Neural cell (in vitro differentiated cells): ENCODE measurements at regions not wholly inside any gene's neighbourhood (a gene's known extent, or its start where the extent isn't known, plus 50 kb on each side); places are given as distances from the start of the nearest gene placed in this dataset.
"Not testable (repeated sequence)": the region's sequence is repeated elsewhere in the genome, so short reads cannot be mapped to it uniquely, and the experiment has no call there.

Experiments used
- H2AFZ ChIP-seq: fragments of 200-600, 300-800 bp; sonication (generic), shearing (Covaris generic); 2 replicates; pipeline ENCODE4 v1.6.0; 2014; ENCODE audit warnings: low read depth, mild to moderate bottlenecking, antibody characterized with exemption, low read length, moderate library complexity
- H3F3A ChIP-seq: fragments of 200-600 bp; shearing (Covaris generic); 2 replicates; pipeline ENCODE4 v1.6.1; 2016; ENCODE audit warnings: mild to moderate bottlenecking, moderate library complexity, mixed read lengths, antibody characterized with exemption, low read length; ENCODE audit not compliant: insufficient read depth, poor library complexity, severe bottlenecking
- H3K27ac ChIP-seq: fragments of 200-600, 300-800 bp; sonication (generic), shearing (Covaris generic); 2 replicates; pipeline ENCODE4 v1.5.1; 2014; ENCODE audit warnings: mild to moderate bottlenecking, low read length, moderate library complexity
- H3K27me3 ChIP-seq: fragments of 300-800, 200-600 bp; sonication (generic), shearing (Covaris generic); 2 replicates; pipeline ENCODE4 v1.6.0; 2014; ENCODE audit warnings: mild to moderate bottlenecking, low read depth, low read length, moderate library complexity; ENCODE audit not compliant: insufficient read depth
- H3K36me3 ChIP-seq: fragments of 300-800, 200-600 bp; sonication (generic), shearing (Covaris generic); 2 replicates; pipeline ENCODE4 v1.5.1; 2014; ENCODE audit warnings: mild to moderate bottlenecking, antibody characterized with exemption, low read length, moderate library complexity; ENCODE audit not compliant: insufficient read depth
- H3K4me2 ChIP-seq: fragments of 300-800, 200-600 bp; sonication (generic), shearing (Covaris generic); 2 replicates; pipeline ENCODE4 v1.6.0; 2014; ENCODE audit warnings: mild to moderate bottlenecking, low read length
- H3K4me3 ChIP-seq: fragments of 300-800, 200-600 bp; sonication (generic), shearing (Covaris generic); 2 replicates; pipeline ENCODE4 v1.5.1; 2014; ENCODE audit warnings: mild to moderate bottlenecking, low read length, moderate library complexity
- H3K79me2 ChIP-seq: fragments of 200-600 bp; shearing (Covaris generic); replicated peaks from 2 replicates; pipeline ENCODE4 v1.6.0; 2014; ENCODE audit warnings: mild to moderate bottlenecking, low read length, moderate library complexity; ENCODE audit not compliant: insufficient read depth
- H3K9ac ChIP-seq: fragments of 300-800, 200-600 bp; sonication (generic), shearing (Covaris generic); 2 replicates; pipeline ENCODE4 v1.6.1; 2016; ENCODE audit warnings: mild to moderate bottlenecking, low read length, mixed read lengths
- H3K9me2 ChIP-seq: fragments of 200-600 bp; shearing (Covaris generic); 2 replicates; pipeline ENCODE4 v1.6.1; 2016; ENCODE audit warnings: mild to moderate bottlenecking, low read length, mixed read lengths; ENCODE audit not compliant: insufficient read depth
- H3K9me3 ChIP-seq: fragments of 200-600, 300-800 bp; sonication (generic), shearing (Covaris generic); 2 replicates; pipeline ENCODE4 v1.6.1; 2016; ENCODE audit warnings: mild to moderate bottlenecking, mixed run types, low read length, moderate library complexity, mixed read lengths
- H4K20me1 ChIP-seq: fragments of 200-600 bp; shearing (Covaris generic); 2 replicates; pipeline ENCODE4 v1.6.1; 2016; ENCODE audit warnings: mild to moderate bottlenecking, mixed run types; ENCODE audit not compliant: insufficient read depth
- EP300 ChIP-seq: fragments of 450-650 bp; conservative IDR thresholded peaks from 2 replicates; pipeline ENCODE4 v1.6.1; 2014; ENCODE audit warnings: antibody characterized with exemption, mild to moderate bottlenecking, moderate library complexity; ENCODE audit not compliant: poor library complexity, severe bottlenecking
- EZH2 ChIP-seq: fragments of 200-600, 300-800 bp; shearing (Covaris generic), sonication (generic); IDR thresholded peaks from 2 replicates; pipeline ENCODE4 v1.6.1; 2014; ENCODE audit warnings: antibody characterized with exemption, low read length, borderline replicate concordance, mild to moderate bottlenecking; ENCODE audit not compliant: insufficient read depth, poor library complexity, severe bottlenecking
- POLR2AphosphoS5 ChIP-seq: IDR thresholded peaks from 2 replicates; pipeline ENCODE4 v1.6.1; 2012
- RAD21 ChIP-seq: fragments of 450-650 bp; conservative IDR thresholded peaks from 2 replicates; pipeline ENCODE4 v1.6.1; 2014; ENCODE audit warnings: antibody characterized with exemption, mild to moderate bottlenecking, moderate library complexity
- SMC3 ChIP-seq: fragments of 450-650 bp; conservative IDR thresholded peaks from 2 replicates; pipeline ENCODE4 v1.6.1; 2014; ENCODE audit warnings: antibody characterized with exemption, mild to moderate bottlenecking, moderate library complexity; ENCODE audit not compliant: poor library complexity
- TF ChIP-seq, protein P1 (sequence below): IDR thresholded peaks from 2 replicates; pipeline ENCODE4 v1.6.1; 2012; ENCODE audit warnings: borderline replicate concordance
- TF ChIP-seq, protein P2 (sequence below): fragments of 450-650 bp; IDR thresholded peaks from 2 replicates; pipeline ENCODE4 v1.5.1; 2014; ENCODE audit warnings: antibody characterized with exemption, mild to moderate bottlenecking, moderate library complexity; ENCODE audit not compliant: poor library complexity, severe bottlenecking

DNA sequence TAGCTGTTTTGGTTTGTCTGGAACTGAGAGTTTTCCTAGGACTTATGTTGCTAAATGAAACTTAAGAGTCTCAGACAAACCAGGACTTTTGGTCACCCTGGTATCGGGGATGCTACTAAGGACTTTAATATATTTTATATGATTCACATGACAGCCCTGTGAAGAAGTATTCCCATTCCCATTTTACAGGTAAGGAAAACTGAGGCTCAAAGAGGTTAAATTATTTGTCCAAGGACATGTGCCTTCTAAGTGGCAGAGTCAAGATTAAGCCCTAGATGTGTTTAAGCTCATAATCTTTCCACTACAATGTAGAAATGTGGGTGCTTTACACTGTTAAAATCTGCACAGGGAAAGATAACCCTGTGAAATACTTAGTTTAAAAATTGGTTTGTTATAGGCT is 77.7 kb upstream of the ATP5MC3 start:
- H3K9ac ChIP-seq = no peak overlapping the region
- no peak overlapping the region for H3K4me2 ChIP-seq
- no peaks in the 10 kb centered on the region for H3K27me3 ChIP-seq
- H2AFZ ChIP-seq = no peak overlapping the region
- H4K20me1 ChIP-seq = no peaks in the 10 kb centered on the region
- no peaks in the 10 kb centered on the region for H3F3A ChIP-seq
- no peaks in the 10 kb centered on the region for H3K79me2 ChIP-seq
- no peaks in the 10 kb centered on the region for H3K9me3 ChIP-seq
- H3K27ac ChIP-seq = no peak overlapping the region
- H3K36me3 ChIP-seq = no peaks in the 10 kb centered on the region
- TF ChIP-seq POLR2AphosphoS5 (no peak), EZH2 (no peak), RAD21 (no peak), EP300 (no peak)
- H3K9me2 ChIP-seq = no peaks in the 10 kb centered on the region
- no peak overlapping the region for H3K4me3 ChIP-seq

DNA sequence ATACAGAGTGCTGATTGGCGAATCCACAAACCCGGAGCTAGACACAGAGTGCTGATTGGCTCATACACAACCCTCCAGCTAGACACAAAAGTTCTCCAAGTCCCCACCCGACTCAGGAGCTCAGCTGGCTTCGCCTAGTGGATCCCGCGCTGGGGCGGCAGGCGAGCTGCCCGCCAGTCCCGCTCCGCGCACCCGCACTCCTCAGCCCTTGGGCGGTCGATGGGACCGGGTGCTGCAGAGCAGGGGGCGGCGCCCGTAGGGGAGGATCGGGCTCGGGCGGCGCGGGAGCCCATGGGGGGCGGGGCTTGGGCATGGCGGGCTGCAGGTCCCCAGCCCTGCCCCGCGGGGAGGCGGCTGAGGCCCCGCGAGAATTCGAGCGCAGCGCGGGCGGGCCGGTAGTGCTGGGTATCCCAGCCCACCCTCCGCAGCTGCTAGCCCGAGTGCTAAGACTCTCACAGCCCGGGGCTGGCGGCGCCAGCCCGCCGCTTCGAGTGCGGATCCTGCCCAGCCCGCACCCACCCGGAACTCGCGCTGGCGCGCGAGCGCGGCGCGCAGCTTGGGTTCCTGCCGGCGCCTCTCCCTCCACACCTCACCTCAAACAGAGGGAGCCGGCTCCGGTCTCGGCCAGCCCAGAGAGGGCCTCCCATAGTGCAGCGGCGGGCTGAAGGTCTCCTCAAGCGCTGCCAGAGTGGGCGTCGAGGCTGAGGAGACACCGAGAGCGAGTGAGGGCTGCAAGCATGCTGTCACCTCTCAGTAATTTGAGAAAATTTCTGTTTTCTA is 75.5 kb upstream of the ATP5MC3 start:
- Histone ChIP-seq H3K79me2 (no peaks in the 10 kb centered on the region), H3K9me3 (no peaks in the 10 kb centered on the region), H3F3A (no peaks in the 10 kb centered on the region)

DNA sequence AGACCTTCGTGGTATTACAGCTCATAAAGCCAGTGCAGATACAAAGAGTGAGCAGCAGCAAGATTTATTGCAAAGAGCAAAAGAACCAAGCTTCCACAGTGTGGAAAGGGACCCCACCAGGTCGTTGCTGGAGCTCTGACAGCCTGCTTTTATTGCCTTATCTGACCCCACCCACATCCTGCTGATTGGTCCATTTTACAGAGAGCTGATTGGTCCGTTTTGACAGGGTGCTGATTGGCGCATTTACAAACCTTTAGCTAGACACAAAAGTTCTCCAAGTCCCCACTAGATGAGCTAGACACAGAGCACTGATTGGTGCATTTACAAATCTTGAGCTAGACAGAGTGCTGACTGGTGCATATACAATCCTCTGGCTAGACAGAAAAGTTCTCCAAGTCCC is 74.9 kb upstream of the ATP5MC3 start:
- not testable (repeated sequence) for H3K27me3 ChIP-seq, H3K27ac ChIP-seq, H4K20me1 ChIP-seq, H3K79me2 ChIP-seq, H3F3A ChIP-seq, H3K9me2 ChIP-seq, H3K4me2 ChIP-seq, H3K9ac ChIP-seq, H2AFZ ChIP-seq, H3K36me3 ChIP-seq, H3K9me3 ChIP-seq, H3K4me3 ChIP-seq

More for the DNA sequence above, 75.5 kb upstream of the ATP5MC3 start:
- no peak overlapping the region for H3K4me2 ChIP-seq
- no peak for TF ChIP-seq RAD21
- TF ChIP-seq, protein P1, sequence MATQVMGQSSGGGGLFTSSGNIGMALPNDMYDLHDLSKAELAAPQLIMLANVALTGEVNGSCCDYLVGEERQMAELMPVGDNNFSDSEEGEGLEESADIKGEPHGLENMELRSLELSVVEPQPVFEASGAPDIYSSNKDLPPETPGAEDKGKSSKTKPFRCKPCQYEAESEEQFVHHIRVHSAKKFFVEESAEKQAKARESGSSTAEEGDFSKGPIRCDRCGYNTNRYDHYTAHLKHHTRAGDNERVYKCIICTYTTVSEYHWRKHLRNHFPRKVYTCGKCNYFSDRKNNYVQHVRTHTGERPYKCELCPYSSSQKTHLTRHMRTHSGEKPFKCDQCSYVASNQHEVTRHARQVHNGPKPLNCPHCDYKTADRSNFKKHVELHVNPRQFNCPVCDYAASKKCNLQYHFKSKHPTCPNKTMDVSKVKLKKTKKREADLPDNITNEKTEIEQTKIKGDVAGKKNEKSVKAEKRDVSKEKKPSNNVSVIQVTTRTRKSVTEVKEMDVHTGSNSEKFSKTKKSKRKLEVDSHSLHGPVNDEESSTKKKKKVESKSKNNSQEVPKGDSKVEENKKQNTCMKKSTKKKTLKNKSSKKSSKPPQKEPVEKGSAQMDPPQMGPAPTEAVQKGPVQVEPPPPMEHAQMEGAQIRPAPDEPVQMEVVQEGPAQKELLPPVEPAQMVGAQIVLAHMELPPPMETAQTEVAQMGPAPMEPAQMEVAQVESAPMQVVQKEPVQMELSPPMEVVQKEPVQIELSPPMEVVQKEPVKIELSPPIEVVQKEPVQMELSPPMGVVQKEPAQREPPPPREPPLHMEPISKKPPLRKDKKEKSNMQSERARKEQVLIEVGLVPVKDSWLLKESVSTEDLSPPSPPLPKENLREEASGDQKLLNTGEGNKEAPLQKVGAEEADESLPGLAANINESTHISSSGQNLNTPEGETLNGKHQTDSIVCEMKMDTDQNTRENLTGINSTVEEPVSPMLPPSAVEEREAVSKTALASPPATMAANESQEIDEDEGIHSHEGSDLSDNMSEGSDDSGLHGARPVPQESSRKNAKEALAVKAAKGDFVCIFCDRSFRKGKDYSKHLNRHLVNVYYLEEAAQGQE = no peak
- no peak for TF ChIP-seq EZH2
- TF ChIP-seq, protein P2, sequence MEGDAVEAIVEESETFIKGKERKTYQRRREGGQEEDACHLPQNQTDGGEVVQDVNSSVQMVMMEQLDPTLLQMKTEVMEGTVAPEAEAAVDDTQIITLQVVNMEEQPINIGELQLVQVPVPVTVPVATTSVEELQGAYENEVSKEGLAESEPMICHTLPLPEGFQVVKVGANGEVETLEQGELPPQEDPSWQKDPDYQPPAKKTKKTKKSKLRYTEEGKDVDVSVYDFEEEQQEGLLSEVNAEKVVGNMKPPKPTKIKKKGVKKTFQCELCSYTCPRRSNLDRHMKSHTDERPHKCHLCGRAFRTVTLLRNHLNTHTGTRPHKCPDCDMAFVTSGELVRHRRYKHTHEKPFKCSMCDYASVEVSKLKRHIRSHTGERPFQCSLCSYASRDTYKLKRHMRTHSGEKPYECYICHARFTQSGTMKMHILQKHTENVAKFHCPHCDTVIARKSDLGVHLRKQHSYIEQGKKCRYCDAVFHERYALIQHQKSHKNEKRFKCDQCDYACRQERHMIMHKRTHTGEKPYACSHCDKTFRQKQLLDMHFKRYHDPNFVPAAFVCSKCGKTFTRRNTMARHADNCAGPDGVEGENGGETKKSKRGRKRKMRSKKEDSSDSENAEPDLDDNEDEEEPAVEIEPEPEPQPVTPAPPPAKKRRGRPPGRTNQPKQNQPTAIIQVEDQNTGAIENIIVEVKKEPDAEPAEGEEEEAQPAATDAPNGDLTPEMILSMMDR = no peak
- no peak for TF ChIP-seq POLR2AphosphoS5
- TF ChIP-seq SMC3 = no peak
- no peak for TF ChIP-seq EP300
- no peaks in the 10 kb centered on the region for H3K36me3 ChIP-seq
- H3K27me3 ChIP-seq = no peaks in the 10 kb centered on the region
- H3K9ac ChIP-seq = no peak overlapping the region
- no peaks in the 10 kb centered on the region for H4K20me1 ChIP-seq
- H3K27ac ChIP-seq = no peak overlapping the region
- H2AFZ ChIP-seq = no peak overlapping the region
- no peak overlapping the region for H3K4me3 ChIP-seq
- H3K9me2 ChIP-seq = no peaks in the 10 kb centered on the region
